ENCODE measurements at regions not wholly inside any gene's neighbourhood (a gene's known extent, or its start where the extent isn't known, plus 50 kb on each side); places are given as distances from the start of the nearest gene placed in this dataset.
"Not testable (repeated sequence)": the region's sequence is repeated elsewhere in the genome, so short reads cannot be mapped to it uniquely, and the experiment has no call there.

DNA sequence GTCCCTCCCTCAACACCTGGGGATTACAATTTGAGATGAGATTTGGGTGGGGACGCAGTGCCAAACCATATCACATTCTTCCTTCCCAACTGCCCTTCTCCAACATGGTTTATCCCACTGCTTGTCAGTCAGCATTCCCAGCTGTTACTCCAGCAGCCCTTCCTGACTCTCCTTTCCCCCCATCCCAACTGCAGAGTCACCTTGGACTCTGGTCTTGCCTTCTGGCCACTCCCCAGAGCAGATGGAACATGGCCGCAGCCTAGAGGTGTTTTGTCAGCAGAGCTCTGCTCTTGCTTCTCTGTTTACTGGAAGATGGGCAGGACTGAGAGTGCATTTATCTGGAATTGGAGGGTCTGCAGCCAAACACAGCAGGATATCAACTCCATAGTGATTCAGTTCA is 51.2 kb upstream of the MEX3C start:
- DNase-seq: no peak

DNA sequence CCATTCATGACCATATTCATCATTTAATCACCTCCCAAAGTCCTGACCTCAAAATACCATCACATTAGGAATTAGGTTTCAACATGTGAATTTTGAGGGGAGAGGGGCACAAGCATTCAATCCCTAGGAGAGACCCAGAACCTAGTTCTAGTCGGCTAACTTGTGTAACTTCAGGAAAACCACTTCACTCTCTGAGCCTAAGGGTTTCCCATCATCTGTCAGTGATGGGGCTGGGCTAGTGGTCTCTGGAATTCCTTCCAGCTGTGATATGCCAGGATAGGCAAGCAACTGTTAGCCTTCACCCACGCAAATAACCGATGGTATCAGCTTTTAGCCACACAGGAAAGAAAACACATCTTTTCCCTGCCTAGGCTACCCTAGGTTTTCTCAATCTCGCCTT is 52.5 kb upstream of the MEX3C start:
- no peak for DNase-seq

DNA sequence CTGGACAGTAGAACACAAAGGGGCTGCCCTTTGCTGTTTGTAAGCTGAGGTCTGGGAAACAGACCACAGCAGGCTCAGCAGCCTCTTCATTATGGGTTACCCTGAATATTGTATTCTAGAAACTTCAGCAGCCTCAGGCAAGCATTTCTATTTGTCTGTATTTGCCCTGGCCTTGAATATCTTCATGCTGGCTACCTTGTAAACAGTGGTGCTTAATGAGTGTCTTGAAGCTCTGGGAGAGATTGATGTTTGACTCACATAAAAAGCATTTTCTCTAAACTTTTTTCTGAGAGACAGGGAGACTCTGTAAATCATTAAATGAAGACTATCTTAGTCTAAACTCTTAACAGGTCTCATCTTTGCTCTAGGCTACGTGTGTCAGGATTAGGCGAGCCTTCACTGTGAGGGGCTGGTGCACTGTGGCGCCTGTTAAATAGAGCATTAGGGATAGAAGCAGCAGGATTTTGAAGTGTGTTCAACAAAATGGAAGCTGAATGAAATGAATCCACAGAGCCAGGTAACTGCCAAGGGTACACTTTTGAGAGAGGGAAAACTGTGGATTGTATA is 53.1 kb upstream of the MEX3C start:
- DNase-seq: no peak

DNA sequence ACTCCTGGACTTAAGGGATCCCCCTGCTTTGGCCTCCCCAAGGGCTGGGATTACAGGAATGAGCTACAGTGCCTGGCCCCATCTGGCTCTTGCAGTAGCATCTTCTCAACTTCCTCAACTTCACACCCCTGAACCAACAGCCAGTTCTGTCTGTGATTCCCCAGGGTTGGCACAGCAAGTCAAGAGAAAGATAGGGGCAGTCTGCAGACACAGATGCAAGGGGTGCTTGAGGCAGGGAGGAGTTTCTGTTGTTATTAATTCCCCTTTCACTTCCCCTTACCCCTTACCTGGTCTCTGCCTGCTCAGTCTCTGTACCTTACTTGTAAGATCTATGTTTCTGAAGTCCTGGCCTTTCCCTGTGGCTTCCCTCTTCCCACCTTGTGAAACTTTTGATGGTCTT is 54.1 kb upstream of the MEX3C start:
- DNase-seq: no peak

DNA sequence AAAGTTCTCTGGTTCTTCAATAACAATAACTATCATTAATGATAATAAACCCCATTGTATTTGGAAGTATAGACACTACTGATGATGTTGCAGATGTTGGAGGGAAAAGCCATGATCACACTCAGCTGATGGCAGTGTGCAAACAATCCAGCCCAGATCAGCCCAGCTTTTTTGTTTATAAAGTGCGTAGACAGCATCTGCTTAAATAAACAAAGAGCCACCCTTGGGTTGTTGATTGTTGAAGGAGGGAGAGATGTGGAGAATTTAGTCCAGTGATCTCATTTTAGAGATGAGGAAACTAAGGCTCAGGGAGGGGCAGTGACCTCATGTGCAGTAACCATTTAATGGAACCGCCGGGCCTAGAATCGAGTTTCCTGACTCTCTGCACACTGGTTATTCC is 56.0 kb upstream of the MEX3C start:
- no peak for DNase-seq

DNA sequence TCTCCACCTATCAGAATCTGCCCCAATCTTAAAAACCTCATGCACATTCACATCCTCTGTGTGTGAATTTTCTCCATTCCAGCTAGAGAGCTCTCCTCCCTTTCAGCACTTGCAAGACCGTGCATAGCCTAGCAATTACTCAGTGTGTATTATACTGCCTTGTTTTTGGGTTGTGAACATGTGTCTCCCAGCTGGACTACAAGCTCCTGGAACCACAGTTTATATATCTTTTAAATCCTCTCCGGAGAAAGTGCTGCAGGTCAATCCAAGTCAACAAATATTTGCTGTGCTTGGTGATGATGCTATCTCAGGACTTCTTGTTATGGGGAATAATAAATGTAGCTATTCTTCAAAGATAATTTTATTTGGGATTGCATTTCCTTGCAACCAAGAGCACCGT is 58.2 kb upstream of the MEX3C start:
- DNase-seq: no peak

DNA sequence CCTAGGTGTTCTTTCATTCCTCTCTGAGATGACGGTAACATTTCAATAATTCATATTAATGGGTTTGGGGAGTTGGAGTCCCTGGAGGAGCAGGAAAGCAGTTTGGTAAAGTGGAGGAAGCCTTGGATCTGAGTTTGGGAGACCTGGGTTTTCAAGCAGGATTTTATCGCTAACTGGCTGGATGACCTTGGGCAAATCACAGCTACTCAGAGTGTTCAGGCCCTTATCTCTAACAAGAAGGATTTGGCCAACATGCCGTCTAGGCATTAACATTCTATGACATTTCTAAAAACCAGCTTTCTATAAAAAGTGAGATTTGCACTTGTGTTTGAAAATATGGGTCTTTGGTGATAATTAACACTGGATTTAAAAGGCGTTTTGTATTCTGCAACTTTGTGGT is 59.7 kb upstream of the MEX3C start:
- no peak for DNase-seq

DNA sequence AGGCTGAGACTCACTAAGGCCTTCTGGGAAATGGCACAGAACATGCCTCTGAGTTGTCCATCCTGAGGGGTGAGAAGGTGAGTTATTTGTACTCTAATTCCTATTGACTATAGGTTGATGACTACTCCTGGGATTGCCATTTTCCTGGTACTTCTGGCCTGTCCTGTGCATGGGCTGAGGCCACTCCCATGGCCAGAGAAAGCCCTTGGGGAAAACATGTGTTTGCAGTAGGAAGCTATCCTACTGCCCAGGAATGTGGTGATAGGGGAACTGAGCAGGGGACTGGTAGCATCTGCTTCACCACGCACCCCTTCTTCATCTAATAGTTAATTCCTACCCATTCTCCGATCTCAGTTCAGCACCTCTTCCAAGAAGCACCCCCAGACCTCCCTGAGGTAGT is 62.6 kb upstream of the MEX3C start:
- DNase-seq: no peak

DNA sequence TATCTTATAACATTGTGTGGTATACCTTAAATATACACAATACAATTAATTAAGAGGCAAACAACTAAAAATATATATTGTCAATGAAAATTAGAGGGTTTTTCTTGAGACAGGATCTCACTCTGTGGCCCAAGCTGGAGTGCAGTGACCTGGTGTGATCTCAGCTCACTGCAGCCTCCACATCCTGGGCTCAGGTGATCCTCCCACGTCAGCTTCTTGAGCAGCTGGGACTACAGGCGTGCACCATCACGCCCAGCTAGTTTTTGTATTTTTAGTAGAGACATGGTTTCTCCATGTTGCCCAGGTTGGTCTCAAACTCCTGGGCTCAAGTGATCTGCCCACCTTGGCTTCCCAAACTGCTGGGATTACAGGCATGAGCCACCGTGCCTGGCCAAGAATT is 68.6 kb upstream of the MEX3C start:
- DNase-seq: not testable (repeated sequence)

DNA sequence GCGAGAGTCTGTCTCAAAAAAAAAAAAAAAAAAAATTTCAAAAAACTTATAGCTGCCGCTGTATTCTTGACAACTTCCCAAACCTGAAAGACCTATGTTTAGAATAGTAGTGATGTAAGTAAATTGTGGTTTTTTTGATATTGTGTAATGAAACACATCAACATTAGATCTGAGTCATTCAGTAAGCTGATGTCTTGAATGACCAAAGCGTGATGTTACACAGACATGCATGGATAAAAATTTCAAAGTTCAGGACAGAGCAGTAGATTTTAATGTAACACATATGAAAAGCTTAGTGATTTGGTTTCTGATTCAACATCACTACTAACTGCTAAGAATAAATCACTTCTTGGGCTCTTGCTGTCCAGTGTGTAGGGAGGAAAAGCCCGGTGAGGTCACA is 69.3 kb upstream of the MEX3C start:
- no peak for DNase-seq

DNA sequence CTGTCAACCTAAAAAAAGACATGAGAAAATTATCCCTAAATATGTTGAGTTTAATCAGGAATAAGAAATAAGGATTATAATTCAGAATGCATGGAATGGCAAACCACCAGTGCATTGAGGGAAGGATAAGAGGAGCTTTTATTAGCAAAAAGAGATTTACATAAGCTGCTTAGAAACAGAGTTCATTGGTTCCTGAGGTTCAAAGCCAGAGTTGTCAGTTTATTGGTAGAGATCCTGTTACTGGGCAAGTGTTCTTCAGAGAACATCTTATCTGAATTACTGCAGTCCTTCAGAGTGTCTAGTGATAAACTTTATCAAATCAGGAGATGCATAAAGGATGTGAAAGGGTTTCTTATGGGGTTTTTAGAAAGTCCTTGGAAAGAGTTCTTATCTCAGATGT is 76.0 kb upstream of the MEX3C start:
- no peak for DNase-seq

DNA sequence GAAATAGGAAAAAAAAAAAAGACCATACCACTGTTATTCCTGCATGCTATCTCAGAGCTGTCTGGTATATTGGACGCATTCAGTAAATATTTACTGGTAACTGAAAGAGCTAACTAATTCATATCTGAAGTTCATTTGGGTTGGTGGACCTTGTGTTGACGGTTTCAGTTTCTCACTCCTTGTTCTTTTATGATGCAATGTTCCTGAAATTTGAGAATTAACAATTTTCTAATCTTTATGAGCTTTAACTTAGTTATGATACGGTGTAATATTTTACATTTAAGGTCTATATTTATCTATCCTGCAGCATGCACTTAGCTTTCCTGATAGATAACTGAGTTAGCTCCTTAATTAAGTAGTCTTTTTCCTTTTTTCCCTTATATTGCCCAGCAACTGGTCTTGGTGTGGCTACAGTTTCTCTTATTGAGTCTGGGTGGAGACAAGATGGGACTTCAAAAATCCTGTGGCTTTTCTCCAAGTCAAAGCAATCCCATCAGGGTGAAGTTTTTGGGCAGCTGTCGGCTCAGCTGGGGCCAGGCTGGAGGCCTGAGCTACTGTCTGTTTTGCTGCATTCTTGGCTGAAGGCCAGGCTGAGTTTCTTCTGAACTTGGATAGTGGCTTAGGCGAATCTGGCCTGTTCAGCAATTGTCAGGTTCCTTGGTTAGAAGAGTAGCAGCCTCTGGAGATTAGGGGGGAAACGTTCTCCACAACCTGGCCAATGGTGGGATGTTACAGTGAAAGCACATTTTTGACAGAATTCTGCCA is 78.4 kb upstream of the MEX3C start:
- no peak for DNase-seq

DNA sequence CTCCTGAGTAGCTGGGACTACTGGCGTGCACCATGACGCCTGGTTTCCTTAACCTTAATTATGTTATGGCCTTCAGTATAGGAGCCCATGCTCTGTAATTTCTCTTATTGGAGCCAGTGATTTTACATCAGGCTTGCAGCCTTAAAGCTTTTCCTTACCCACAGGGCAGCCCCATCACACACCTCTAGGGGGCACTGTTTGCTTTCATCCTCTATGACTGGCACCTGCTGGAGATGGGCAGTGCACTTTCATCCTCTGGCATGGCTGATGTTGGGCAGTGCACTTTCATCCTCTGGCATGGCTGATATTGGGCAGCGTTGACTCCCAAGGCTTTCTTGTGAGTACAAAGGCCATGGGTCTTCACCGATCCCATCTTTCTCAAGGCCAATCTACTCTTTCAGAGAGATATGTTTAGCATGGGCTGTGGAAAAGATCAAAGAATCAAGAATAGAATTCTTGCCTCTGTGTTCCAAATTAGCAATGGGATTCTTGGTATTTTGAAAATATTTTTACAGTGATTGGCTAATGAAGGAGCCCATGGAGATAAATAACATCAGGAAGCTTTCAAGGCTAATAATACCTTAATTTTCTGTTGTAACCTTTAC is 80.7 kb upstream of the MEX3C start:
- peak; percentile 8 for DNase-seq

DNA sequence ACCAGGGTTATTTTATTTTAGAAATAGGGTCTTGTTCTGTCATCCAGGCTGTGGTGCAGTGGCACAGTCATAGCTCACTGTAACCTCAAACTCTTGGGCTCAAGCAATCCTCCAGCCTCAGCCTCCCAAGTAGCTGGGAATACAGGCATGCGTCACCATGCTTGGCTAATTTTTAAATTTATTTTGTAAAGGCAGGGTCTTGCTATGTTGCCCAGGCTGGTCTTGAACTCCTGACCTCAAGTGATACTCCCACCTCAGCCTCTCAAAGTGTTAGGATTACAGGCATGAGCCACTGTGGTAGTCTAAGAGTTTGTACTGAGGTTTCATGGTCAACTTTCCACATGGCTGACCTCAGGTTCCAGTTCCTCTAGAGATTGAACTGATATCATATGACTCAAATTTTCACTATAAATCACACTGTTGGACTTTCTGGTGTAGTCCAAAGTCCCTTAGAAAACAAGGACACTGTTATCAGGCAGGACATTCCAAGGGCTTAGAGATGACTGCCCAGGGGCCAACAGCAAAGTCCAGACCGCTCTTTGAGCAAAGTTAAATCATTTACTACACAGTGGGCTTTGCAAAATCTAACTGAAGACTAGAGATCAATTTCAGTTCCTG is 82.0 kb upstream of the MEX3C start:
- no peak for DNase-seq

DNA sequence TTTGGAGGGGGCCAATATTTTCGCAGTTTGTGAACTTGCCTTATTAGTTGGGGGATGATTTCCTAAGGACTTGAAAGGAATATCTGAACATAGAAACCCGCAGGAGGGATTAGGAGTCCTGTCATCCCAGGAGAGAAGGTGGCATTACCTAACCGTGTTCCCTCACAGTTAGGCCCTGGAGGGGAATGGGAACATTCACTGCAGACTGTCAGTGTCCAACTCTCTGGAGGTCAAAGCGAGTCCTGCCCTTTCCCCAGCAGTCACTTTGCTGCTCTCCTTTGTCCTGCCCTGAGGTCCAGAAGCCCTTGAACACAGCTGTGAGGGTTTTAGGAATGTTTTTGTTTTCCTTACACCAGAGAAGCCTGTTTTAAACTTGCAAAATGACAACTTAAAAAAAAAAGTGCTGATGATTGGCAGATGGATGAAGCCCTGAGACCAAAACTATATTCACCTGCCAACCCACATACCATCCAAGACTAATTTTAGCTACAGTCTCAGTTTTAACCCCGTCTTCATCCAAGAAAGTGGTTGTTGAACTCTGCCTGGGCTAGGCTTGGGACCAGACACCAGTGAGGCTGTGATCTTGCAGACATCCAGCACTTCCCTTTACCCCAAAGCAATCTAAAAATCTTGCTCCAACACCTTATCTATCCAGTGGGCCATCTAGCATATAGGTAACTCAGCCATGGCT is 90.5 kb upstream of the MEX3C start:
- no peak for DNase-seq

DNA sequence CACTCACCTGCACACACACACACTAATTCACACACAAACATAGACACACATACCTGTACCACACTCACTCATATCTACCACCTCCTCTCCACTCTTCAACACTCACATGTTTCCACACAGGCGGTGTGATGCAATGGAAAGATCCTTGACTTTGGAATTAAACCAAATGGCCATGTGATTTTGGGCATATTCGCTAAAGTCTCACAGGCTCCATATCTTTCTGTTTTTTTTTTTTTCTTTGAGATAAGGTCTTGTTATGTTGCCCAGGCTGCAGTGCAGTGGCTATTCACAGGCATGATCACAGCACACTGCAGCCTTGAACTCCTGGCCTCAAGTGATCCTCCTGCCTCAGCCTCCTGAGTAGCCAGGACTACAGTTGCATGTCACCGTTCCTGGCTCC is 91.1 kb upstream of the MEX3C start:
- no peak for DNase-seq

DNA sequence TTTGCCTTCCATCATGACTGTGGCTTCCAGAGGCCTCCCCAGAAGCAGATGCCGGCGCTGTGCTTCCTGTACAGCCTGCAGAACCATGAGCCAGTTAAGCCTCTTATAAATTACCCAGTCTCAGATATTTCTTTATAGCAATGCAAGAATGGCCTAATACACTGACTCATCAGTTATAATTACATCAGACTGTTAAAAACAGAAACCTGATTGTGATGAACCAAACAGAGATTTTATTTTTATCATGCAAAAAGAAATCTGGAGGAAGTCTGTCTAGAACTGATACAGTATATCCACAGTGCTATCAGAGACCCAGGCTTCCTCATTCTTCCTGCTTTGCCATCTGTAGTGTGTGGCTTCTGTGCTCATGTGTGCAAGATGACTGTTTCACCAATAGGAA is 93.4 kb upstream of the MEX3C start:
- DNase-seq: no peak

DNA sequence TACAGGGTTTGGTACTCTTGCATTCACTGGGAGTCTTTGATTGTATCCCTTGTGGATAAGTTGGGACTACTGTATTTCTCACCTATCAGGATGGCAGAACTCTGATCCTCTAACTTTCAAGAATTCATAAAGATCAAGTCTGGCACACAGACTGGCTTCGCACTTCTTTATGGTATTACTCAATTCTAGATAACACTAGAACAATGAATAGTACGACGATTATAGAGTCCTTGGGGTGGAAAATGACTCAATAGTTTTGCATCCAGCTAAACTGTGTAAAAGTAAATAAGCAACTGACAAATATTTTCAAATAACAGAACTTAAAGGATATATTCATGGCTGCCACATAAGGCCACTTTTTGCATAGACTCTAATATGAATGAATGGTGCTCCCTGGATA is 103.4 kb upstream of the MEX3C start:
- DNase-seq: no peak

DNA sequence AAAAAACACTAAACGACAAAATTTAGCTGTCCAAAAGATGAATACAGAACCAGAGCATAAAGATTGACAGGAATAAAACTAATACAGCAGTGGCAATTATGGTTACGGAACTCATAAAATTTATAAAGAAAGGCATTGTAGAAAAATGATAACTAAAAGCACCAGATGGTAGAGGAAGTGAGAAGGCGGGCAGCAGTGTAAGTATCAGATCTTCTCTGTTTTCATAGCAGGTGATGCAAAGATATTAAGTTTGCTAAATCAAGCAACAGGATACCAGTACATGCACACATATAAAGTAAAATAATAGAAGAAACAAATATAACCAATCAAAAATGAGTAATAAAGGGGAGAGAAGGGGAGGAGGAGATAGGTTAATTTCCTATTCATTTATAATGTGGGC is 103.9 kb upstream of the MEX3C start:
- DNase-seq: no peak

DNA sequence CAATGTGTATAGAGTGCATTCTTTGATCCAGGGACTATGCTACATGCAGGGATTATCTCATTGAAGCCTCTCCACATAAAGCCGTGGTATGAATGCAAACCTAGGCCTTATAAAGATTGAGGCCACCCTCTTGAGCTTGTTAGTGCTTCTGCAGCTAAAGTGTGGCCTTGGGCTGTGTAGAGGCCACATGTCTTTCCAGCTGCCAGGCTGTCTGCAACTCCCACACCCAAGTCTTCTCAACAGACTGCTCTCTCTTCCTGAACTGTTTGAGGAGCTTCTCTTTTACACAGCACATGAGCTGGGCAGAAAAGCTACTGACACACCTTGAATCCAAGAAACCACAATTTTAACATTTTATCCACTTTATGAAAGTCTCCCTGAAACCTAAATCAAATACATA is 119.2 kb upstream of the MEX3C start:
- DNase-seq: no peak

DNA sequence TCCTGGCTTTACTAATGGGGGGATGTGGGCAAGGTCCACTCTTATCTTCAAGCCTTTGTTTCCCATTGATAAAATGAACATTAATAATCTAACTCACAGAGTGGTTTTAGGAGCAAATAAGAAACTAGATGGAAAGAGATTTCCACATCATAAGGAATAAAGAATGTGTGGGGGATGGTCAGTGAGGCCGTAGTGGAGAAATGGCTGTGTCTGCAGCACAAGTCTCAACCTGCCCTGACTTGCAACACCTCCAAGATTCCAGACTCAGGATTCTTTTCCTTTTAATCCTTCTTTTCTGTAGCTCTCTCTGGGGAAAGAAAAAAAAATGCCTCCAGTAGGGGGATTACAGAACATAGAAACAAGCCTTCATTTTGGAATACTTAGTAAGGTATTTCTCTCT is 124.2 kb upstream of the MEX3C start:
- DNase-seq: no peak

DNA sequence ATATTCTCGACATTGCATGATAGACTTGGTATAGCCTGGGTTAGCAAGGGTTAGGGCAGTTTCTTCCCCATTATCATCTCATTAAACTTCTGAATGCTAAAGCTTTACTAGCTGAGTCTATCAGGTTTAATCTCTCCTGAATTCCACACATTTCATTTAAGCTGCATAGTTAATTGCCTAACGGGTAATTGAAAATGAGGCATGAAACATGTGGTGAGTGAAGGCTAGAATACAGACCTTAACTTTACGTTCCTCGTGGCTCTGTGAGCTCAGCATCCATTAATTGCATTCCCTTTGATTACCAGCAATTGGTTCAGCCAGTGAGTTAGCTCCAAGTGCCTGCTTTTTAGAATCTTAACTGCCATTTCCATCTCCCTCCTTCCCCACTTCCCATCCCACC is 126.5 kb upstream of the MEX3C start:
- DNase-seq: no peak

DNA sequence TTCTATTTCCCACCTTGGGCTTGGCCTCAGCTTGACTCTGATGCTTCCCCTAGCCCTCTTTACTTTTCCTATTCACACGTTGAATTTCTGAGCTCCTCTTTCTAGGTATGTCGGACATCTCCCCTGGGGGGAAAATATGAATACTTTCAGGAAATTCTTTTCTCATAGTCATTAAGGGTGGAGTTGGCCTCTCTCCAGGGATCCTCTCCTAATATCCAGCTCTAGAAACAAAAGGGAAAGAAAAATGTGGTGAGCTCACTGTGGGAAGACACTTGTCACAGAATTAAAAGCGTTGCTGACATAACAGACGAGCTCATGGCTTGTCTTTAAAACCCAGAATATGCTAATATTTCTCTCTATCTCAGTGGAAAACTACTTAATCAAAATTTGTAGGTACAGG is 132.7 kb upstream of the MEX3C start:
- DNase-seq: no peak

DNA sequence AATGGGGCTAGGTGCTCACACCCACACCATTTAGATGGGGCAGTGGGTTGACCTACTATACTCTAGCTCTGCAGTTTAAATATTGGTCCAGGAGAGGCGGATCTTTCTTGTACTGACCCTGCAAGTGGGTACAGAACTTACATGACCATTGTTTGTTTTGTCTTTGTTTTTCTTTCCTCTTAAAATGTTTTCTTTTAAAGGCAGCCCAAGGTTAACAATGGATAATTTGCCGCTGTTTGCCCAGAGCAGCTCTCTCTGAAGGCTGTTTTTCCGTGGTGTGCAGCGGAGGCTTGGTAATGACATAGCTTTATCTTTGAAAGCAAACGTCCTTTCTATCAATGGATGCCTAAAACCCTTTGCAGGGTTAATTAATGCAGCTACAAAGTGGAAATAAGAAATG is 133.3 kb upstream of the MEX3C start:
- DNase-seq: no peak

All from CD4-positive, alpha-beta T cell treated with Interleukin-21 for 1 hour (primary cell).